GM18519 (cell line): ENCODE measurements at regions not wholly inside any gene's neighbourhood (a gene's known extent, or its start where the extent isn't known, plus 50 kb on each side); places are given as distances from the start of the nearest gene placed in this dataset.
"Not testable (repeated sequence)": the region's sequence is repeated elsewhere in the genome, so short reads cannot be mapped to it uniquely, and the experiment has no call there.

ENCODE experiments used
- ATAC-seq: cut with Tn5 transposase; IDR thresholded peaks from one replicate; pipeline ENCODE4 v1.9.1; 2021; ENCODE audit warnings: mild to moderate bottlenecking, moderate library complexity; ENCODE audit not compliant: unreplicated experiment, low FRiP score

DNA sequence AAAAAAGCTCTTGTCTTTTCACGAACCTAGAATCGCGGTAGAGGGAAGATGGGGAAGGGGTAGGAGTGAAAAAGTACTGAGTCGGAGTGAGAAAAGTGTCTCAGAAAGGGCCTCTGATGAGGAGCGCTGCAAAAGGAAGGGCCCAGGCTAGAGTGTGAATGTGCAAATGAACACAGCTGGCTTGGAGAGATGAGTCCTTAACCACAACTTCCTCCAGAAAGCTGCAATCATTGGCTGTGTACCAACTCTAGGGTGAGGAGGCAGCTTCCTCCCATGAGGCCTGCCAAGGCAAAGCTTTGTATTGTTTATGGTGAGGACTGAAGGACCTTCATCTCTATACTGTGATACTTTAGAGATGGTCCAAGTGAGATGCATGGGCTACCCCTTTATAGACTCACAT is 566.9 kb upstream of the ANO5 start:
- ATAC-seq: no peak

DNA sequence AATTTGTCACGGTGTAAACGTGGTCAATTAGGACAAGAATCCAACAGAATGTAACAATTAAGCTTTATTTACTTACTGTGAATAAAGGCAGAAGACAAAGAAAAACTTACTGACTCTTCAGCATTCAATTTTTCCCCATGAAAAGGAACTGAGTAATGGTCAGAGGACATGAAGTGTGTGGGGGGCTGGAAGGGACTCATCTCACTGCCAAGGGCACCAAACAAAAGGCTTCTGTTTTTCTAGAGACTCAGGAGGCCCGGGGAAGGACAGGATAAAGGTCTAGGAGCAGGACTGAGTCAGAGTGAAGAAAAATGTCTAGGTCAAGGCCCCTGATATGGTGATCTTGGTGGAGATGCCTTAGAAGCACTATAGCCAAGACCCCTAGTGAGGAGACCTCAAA is 564.2 kb upstream of the ANO5 start:
- no peak for ATAC-seq

- ATAC-seq: no peak
These were observed 561.9 kb upstream of the ANO5 start for GRCh38 chr11:21630934-21631478.

DNA sequence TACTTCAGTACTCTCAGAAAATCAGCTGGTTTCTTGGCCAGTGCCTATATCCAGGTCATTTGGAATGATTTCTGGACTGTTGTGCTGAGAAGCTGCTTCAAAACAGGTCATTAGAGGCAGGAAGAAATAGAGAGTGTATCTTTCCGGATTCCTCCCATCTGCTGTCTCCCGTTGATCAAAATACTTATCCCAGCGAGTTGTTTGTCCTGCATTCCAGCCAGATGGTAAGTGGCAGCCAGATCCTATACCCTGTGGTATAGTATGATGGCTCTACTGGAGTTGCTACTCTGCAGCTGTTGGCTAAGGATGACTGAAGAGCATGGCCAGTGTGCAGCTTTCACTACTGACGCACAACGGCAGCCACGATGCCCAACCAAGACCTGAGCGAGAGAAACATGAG is 560.9 kb upstream of the ANO5 start:
- ATAC-seq: no peak

DNA sequence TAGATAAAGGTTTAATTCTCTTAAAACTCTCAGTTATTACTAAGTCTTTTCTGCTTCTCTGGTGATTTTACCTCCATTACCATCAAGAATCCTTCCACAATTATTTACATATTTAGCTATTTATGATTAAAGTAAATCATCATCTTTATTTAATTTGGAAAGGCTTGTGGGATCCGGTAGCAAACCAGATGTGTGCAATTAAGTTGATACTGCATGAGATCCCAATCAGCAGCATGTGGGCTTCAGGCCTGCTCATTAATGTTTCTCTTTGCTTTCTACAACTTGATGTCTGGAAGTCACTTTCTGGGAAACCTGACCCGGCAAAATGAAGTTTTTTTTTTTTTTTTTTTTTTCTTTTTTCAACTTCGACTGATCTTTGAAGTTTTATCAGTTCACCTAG is 558.4 kb upstream of the ANO5 start:
- no peak for ATAC-seq

DNA sequence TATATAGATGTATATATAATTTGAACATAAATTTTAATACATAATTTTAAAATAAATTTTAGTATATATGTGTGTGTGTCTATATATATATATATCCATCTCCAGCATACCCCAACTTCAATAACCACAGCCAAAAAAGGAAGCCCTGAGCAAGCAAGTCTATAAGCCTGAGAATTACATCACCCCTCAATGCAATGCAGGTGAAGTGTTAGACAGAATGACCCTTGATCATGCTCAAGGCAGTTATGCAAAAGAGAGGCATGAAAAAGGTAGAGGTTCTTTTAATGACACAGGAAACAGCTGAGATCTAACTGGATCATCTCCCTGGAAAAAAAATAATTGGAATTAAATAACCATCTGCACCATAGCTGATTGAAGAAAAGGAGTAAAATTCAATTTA is 557.9 kb upstream of the ANO5 start:
- no peak for ATAC-seq

- no peak for ATAC-seq
These were observed 557.3 kb upstream of the ANO5 start for GRCh38 chr11:21635394-21636145.

- ATAC-seq: no peak
These were observed 556.3 kb upstream of the ANO5 start for GRCh38 chr11:21636561-21636960.

- ATAC-seq: no peak
These were observed 552.4 kb upstream of the ANO5 start for GRCh38 chr11:21640491-21640890.

DNA sequence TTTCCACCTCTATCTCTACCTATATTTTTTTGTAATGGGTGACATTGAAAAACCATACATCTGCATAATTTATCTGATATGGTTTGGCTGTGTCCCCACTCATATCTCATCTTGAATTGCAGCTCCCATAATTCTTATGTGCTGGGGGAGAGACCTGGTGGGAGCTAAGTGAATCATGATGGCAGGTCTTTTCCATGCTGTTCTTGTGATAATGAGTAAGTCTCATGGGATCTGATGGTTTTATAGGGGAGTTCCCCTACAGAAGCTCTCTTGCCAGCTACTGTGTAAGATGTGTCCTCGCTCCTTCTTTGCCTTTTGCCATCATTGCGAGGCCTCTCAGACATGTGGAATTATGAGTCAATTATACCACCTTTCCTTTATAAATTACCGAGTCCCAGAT is 551.0 kb upstream of the ANO5 start:
- no peak for ATAC-seq

GRCh38 chr11:21646351-21646750 is 546.5 kb upstream of the ANO5 start:
- ATAC-seq: no peak

DNA sequence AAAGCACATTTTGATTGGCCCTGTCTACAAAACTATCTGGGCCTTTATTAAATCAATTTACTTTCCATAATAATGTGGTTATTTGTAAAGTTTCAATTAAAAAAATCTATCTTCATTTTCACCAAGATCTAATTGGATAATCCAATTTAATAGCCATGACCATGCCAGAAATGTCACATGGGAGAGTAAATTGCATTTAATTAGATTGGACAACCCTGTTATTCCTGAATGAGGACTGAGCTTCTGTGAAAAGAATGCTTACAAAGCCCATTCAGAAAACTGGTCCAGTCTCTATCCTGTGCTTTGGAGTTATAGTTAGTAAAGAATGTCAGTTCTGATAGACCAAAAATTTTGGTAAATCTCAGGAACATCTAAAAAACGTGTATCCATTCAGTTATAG is 541.9 kb upstream of the ANO5 start:
- no peak for ATAC-seq

DNA sequence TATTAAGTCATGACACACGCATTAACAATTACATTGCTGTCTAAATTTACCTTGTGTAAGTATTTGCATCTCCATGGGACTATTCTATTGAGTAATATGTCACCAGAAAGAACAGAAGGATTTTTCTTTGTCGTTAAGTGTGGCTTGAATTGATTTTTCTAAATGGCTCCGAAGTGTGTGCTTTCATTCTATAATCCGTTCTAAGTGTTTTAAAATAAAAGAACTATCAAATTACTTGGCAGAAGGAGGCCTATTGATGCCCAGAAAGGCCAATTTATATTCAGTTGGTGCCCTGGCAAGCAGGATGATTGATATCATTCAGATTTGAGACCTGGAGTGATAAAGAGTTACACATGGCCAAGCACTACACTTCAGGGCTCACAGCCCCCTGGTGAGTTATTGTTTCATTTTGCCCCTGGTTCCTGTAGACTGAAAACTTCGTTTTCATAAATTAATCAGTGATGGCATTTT is 538.9 kb upstream of the ANO5 start:
- no peak for ATAC-seq

DNA sequence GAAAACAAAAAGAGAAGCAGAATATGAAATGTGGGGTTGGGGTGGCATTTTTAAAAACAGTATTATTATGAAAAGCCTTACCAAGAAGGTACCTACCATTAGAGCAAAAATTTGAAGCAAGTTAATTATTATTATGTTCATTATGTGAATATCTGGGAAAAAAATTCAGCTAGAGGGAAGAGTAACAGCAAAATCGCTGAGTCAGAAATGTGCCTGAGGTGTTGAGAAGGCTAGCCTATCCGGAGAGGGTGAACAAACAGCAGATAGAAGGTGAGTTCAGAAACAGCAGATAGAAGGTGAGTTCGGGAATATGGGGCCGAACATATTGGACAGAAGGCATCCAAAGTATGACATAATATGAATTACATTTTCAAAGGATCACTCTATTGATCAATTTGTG is 536.8 kb upstream of the ANO5 start:
- no peak for ATAC-seq

DNA sequence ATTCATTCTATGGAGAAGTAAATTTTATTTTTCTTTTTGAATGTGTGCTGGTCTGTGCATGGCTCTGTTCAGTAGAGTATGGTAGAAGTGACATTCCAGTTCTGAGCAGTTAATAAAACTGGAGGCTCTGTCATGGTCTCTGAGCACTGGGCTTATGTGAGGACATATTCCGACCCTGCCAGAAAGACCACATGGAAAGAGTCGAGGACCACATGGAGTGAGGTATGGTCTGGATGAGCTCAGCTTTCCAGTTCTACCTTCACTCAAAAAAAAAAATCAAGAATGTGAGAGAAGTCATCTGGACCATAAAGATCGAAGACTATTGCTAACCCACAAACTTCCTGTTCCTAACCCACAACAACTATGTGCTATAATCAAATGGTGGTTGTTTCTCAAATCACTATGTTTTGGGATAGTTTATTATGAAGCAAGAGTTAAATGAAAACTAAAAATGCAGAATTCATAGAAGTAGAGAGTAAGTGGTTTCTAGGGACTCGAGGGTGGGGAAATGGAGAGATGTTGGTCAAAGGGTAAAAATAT is 534.2 kb upstream of the ANO5 start:
- no peak for ATAC-seq

- ATAC-seq: not testable (repeated sequence)
These were observed 533.5 kb upstream of the ANO5 start for GRCh38 chr11:21659377-21659776.

GRCh38 chr11:21659961-21660360 is 532.9 kb upstream of the ANO5 start:
- no peak for ATAC-seq

DNA sequence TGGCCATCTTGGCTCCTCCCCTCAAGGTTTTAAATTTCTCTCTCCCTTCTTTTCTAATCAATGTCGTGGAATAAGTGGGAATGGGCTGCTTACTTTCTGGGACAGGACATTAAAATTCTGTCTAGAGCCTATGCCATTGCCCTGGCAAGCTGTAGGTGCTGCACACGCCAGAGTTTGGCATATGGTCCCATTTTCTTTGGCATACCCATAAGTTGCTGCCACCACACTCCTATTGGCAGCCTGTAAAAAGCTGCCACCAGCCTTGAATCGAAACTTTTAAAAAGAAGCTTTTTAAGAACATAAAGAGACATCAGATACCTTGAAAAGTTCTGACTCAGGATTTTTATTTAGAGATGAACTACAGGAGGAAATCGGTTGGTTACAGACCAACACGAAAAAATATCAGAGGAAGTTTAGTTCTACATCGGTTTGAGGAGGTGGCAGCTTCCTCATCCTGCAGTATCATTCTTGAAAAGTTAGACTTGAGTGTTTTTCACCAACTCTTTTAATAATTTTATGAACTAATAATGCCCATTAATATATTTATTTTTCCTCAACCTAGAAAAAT is 517.8 kb upstream of the ANO5 start:
- no peak for ATAC-seq

- no peak for ATAC-seq
These were observed 505.2 kb upstream of the ANO5 start for GRCh38 chr11:21687643-21688042.

- no peak for ATAC-seq
These were observed 488.3 kb upstream of the ANO5 start for GRCh38 chr11:21704539-21704938.

GRCh38 chr11:21707116-21707739 is 485.7 kb upstream of the ANO5 start:
- ATAC-seq: no peak
